A549 (cell line): ENCODE measurements at regions not wholly inside any gene's neighbourhood (a gene's known extent, or its start where the extent isn't known, plus 50 kb on each side); places are given as distances from the start of the nearest gene placed in this dataset.

Source experiments
- ATAC-seq, 2 experiments: fragments of 200-7000 bp in 1 of 2; fragments of >200 bp in 1 of 2; cut with Nextera tagmentation in 1 of 2; cut with Tn5 transposase in 1 of 2; 3 replicates each; pipeline versions ENCODE4 v1.8.0 to v1.9.1; 2018 to 2020; ENCODE audit warnings: mild to moderate bottlenecking in 1 of 2, moderate library complexity in 1 of 2
- CTCF ChIA-PET: fragments of 300-600 bp; sonication (Branson Sonifier 250); formaldehyde crosslinking; extraction: SDS; loops from one replicate; lab custom pipeline; 2021; ENCODE audit warnings: antibody characterized with exemption, inconsistent platforms; lab: Yijun Ruan, JAX
- POLR2A ChIA-PET: fragments of 350-600 bp; formaldehyde crosslinking; extraction: SDS; loops from one replicate; lab custom pipeline; 2021; ENCODE audit warnings: antibody characterized with exemption, inconsistent platforms; lab: Yijun Ruan, JAX
- DNase-seq, 2 experiments: peaks; one replicate each; pipeline versions ENCODE4 v3.0.0 to v3.0.0-alpha.2; 2011 to 2016; ENCODE audit warnings: low read depth in 1 of 2, low spot score in 1 of 2
- FAIRE-seq: peaks from 2 replicates; lab custom pipeline; 2011; peaks lifted over from hg19 to GRCh38; lab: Jason Lieb, UNC
- H3K27ac ChIP-seq, 2 experiments: fragments of >200 bp; sonication (Bioruptor Twin); formaldehyde crosslinking; 3 replicates each; pipeline ENCODE4 v1.5.1; 2016 to 2017
- H3K4me1 ChIP-seq: fragments of >200 bp; sonication (Bioruptor Twin); formaldehyde crosslinking; 3 replicates; pipeline ENCODE4 v1.6.1; 2016
- H3K4me2 ChIP-seq: fragments of >200 bp; sonication (Bioruptor Twin); formaldehyde crosslinking; 3 replicates; pipeline ENCODE4 v1.6.1; 2016
- H3K4me3 ChIP-seq: fragments of >200 bp; sonication (Bioruptor Twin); formaldehyde crosslinking; 3 replicates; pipeline ENCODE4 v1.5.1; 2016
- H3K9me3 ChIP-seq: fragments of >200 bp; sonication (Bioruptor Twin); formaldehyde crosslinking; 3 replicates; pipeline ENCODE4 v1.6.1; 2016
- ATOH8 ChIP-seq: fragments of 250-450 bp; sonication (Bioruptor Pico); IDR thresholded peaks from 2 replicates; pipeline ENCODE4 v1.5.0; 2020; ENCODE audit warnings: low read depth, mild to moderate bottlenecking, moderate library complexity
- BHLHE40 ChIP-seq: IDR thresholded peaks from 2 replicates; pipeline ENCODE4 v1.6.1; 2012; ENCODE audit warnings: low read depth, low read length, inconsistent platforms
- CBX2 ChIP-seq: fragments of 200-600 bp; sonication (generic); IDR thresholded peaks from 2 replicates; pipeline ENCODE4 v1.6.1; 2016; ENCODE audit warnings: low read depth, mild to moderate bottlenecking, borderline replicate concordance
- CBX8 ChIP-seq: fragments of 200-600 bp; sonication (generic); IDR thresholded peaks from 2 replicates; pipeline ENCODE4 v1.6.1; 2016
- CEBPB ChIP-seq, 2 experiments: fragments of >200 bp in 1 of 2; sonication (Bioruptor Twin) in 1 of 2; formaldehyde crosslinking in 1 of 2; IDR thresholded peaks; 2 replicates each; pipeline ENCODE4 v1.6.1; 2012 to 2016
- E2F6 ChIP-seq: IDR thresholded peaks from 2 replicates; pipeline ENCODE4 v1.6.1; 2012; ENCODE audit warnings: low read depth, borderline replicate concordance
- FOSL2 ChIP-seq, 2 experiments: fragments of 450-650 bp in 1 of 2; fragments of >200 bp in 1 of 2; sonication (Bioruptor Twin) in 1 of 2; formaldehyde crosslinking; IDR thresholded peaks; 2 replicates each; pipeline versions ENCODE4 v1.5.0 to v1.6.1; 2016 to 2020; ENCODE audit warnings: mild to moderate bottlenecking in 1 of 2, moderate library complexity in 1 of 2
- FOXS1 ChIP-seq: fragments of 250-450 bp; sonication (Bioruptor Pico); IDR thresholded peaks from 2 replicates; pipeline ENCODE4 v1.5.0; 2020; ENCODE audit warnings: mild to moderate bottlenecking, moderate library complexity
- GATA3 ChIP-seq: IDR thresholded peaks from 2 replicates; pipeline ENCODE4 v1.6.1; 2012; ENCODE audit warnings: borderline replicate concordance
- HMGXB4 ChIP-seq: fragments of 250-450 bp; sonication (Bioruptor Pico); IDR thresholded peaks from 2 replicates; pipeline ENCODE4 v1.5.0; 2021; ENCODE audit warnings: mild to moderate bottlenecking, moderate library complexity, borderline replicate concordance
- HOXA7 ChIP-seq: fragments of 250-450 bp; sonication (Bioruptor Pico); IDR thresholded peaks from 2 replicates; pipeline ENCODE4 v1.5.0; 2020; ENCODE audit warnings: mild to moderate bottlenecking, moderate library complexity
- HOXB5 ChIP-seq: fragments of 250-450 bp; sonication (Bioruptor Pico); IDR thresholded peaks from 2 replicates; pipeline ENCODE4 v1.5.0; 2020; ENCODE audit warnings: mild to moderate bottlenecking, moderate library complexity
- JUN ChIP-seq, 2 experiments: fragments of >200 bp; sonication (Bioruptor Twin); formaldehyde crosslinking; IDR thresholded peaks; 2 replicates in 1 of 2; 3 replicates in 1 of 2; pipeline ENCODE4 v1.6.1; 2016 to 2017
- JUNB ChIP-seq: fragments of >200 bp; sonication (Bioruptor Twin); formaldehyde crosslinking; IDR thresholded peaks from 2 replicates; pipeline ENCODE4 v1.6.1; 2016
- MAZ ChIP-seq: fragments of 150-350 bp; IDR thresholded peaks from 2 replicates; pipeline ENCODE4 v1.6.1; 2014; ENCODE audit warnings: antibody characterized with exemption, low read depth, low read length, borderline replicate concordance
- MYC ChIP-seq: IDR thresholded peaks from 2 replicates; pipeline ENCODE4 v1.6.1; 2012; ENCODE audit warnings: mild to moderate bottlenecking, inconsistent platforms, low read length, improper control_type of control experiment, borderline replicate concordance
- POLR2A ChIP-seq: IDR thresholded peaks from 2 replicates; pipeline ENCODE4 v1.6.1; 2012; ENCODE audit warnings: mild to moderate bottlenecking, low read length
- POLR2AphosphoS2 ChIP-seq: conservative IDR thresholded peaks from 2 replicates; pipeline ENCODE4 v1.6.1; 2012; ENCODE audit warnings: low read length, improper control_type of control experiment, inconsistent platforms
- RAD21 ChIP-seq, 2 experiments: fragments of >200 bp in 1 of 2; sonication (Bioruptor Twin) in 1 of 2; formaldehyde crosslinking in 1 of 2; IDR thresholded peaks in 1 of 2; conservative IDR thresholded peaks in 1 of 2; 2 replicates in 1 of 2; 3 replicates in 1 of 2; pipeline ENCODE4 v1.6.1; 2012 to 2018; ENCODE audit warnings: inconsistent platforms in 1 of 2
- RFX5 ChIP-seq: fragments of 450-650 bp; IDR thresholded peaks from 2 replicates; pipeline ENCODE4 v1.7.1; 2014; ENCODE audit warnings: antibody characterized with exemption, mild to moderate bottlenecking, moderate library complexity
- RNF2 ChIP-seq: fragments of 200-600 bp; sonication (generic); IDR thresholded peaks from 2 replicates; pipeline ENCODE4 v1.6.1; 2016; ENCODE audit warnings: low read depth, mild to moderate bottlenecking, antibody characterized with exemption, moderate library complexity, borderline replicate concordance
- SREBF2 ChIP-seq: fragments of 450-650 bp; IDR thresholded peaks from 2 replicates; pipeline ENCODE4 v1.6.1; 2014; ENCODE audit warnings: mild to moderate bottlenecking, moderate library complexity
- TFCP2L1 ChIP-seq: fragments of 250-450 bp; sonication (Bioruptor Pico); IDR thresholded peaks from 2 replicates; pipeline ENCODE4 v1.5.0; 2021; ENCODE audit warnings: mild to moderate bottlenecking
- USF2 ChIP-seq: fragments of 450-650 bp; IDR thresholded peaks from 2 replicates; pipeline ENCODE4 v1.6.1; 2014; ENCODE audit warnings: antibody characterized with exemption
- ZNF302 ChIP-seq: fragments of 250-450 bp; sonication (Bioruptor Pico); IDR thresholded peaks from 2 replicates; pipeline ENCODE4 v1.9.0; 2021; ENCODE audit warnings: inconsistent platforms, mild to moderate bottlenecking, moderate library complexity
- WGBS: methylation state at CpG from one replicate; pipeline ENCODE4 v1.1.6; 2017; ENCODE audit errors: missing lambda C conversion rate; 5-methylcytosine and 5-hydroxymethylcytosine counted together
- TF ChIP-seq, protein P1 (sequence below): fragments of >200 bp; sonication (Bioruptor Twin); formaldehyde crosslinking; IDR thresholded peaks from 3 replicates; pipeline ENCODE4 v1.5.1; 2016
- TF ChIP-seq, protein P2 (sequence below): fragments of 200-600 bp; sonication (generic); IDR thresholded peaks from 2 replicates; pipeline ENCODE4 v1.6.1; 2016; ENCODE audit warnings: antibody characterized with exemption, mild to moderate bottlenecking, moderate library complexity

GRCh38 chr4:176883108-176883550 is 90.4 kb upstream of the VEGFC start:
- CTCF ChIA-PET, result interaction anchor here (1.0 to 2.3 kb wide), 3 partner anchors 81 to 164 kb away, joined by 3 to 6 read pairs (median 4); no protein-coding TSS in a partner anchor
- Histone ChIP-seq H3K4me3 (peak overlapping the region; percentile 13), H3K27ac (peak overlapping the region; percentile 70 to 76), H3K9me3 (0 out of 3 replicates have a peak, but pooled peaks cover 3% of the 10 kb centered on the region), H3K4me2 (peak overlapping the region; percentile 81), H3K4me1 (peaks cover 25% of the 10 kb centered on the region)
- ATAC-seq, result peak; percentile 52 to 73
- peak; percentile 1 to 64 for DNase-seq
- WGBS, result 2% methylated on average over 7 of the region's 7 CpGs
- POLR2A ChIA-PET, result no interaction called here
- no peak for TF ChIP-seq RNF2
- no peak for TF ChIP-seq HOXB5
- TF ChIP-seq JUN (IDR thresholded peaks at IDR 0.05), result no peak
- no peak for TF ChIP-seq FOSL2 (IDR thresholded peaks at IDR 0.05)
- no peak for TF ChIP-seq FOSL2 (CRISPR knock-in tag; IDR thresholded peaks at IDR 0.05)
- TF ChIP-seq, protein P1, sequence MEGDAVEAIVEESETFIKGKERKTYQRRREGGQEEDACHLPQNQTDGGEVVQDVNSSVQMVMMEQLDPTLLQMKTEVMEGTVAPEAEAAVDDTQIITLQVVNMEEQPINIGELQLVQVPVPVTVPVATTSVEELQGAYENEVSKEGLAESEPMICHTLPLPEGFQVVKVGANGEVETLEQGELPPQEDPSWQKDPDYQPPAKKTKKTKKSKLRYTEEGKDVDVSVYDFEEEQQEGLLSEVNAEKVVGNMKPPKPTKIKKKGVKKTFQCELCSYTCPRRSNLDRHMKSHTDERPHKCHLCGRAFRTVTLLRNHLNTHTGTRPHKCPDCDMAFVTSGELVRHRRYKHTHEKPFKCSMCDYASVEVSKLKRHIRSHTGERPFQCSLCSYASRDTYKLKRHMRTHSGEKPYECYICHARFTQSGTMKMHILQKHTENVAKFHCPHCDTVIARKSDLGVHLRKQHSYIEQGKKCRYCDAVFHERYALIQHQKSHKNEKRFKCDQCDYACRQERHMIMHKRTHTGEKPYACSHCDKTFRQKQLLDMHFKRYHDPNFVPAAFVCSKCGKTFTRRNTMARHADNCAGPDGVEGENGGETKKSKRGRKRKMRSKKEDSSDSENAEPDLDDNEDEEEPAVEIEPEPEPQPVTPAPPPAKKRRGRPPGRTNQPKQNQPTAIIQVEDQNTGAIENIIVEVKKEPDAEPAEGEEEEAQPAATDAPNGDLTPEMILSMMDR, result no peak
- TF ChIP-seq POLR2A, result no peak
- TF ChIP-seq SREBF2, result no peak
- no peak for TF ChIP-seq JUNB
- TF ChIP-seq POLR2AphosphoS2, result no peak
- no peak for TF ChIP-seq MAZ
- no peak for TF ChIP-seq TFCP2L1 (CRISPR knock-in tag)
- 0 out of 5 replicates have a peak, but pooled peaks of 1 of the 2 experiments have one; percentile 10 for TF ChIP-seq RAD21 (conservative IDR thresholded peaks at IDR 0.05 in 1 of 2, IDR thresholded peaks at IDR 0.05 in 1 of 2)
- no peak for TF ChIP-seq HOXA7 (CRISPR knock-in tag)
- peak; percentile 64; the same call in 1 of the 2 replicates for TF ChIP-seq FOXS1 (CRISPR knock-in tag)
- TF ChIP-seq, protein P2, sequence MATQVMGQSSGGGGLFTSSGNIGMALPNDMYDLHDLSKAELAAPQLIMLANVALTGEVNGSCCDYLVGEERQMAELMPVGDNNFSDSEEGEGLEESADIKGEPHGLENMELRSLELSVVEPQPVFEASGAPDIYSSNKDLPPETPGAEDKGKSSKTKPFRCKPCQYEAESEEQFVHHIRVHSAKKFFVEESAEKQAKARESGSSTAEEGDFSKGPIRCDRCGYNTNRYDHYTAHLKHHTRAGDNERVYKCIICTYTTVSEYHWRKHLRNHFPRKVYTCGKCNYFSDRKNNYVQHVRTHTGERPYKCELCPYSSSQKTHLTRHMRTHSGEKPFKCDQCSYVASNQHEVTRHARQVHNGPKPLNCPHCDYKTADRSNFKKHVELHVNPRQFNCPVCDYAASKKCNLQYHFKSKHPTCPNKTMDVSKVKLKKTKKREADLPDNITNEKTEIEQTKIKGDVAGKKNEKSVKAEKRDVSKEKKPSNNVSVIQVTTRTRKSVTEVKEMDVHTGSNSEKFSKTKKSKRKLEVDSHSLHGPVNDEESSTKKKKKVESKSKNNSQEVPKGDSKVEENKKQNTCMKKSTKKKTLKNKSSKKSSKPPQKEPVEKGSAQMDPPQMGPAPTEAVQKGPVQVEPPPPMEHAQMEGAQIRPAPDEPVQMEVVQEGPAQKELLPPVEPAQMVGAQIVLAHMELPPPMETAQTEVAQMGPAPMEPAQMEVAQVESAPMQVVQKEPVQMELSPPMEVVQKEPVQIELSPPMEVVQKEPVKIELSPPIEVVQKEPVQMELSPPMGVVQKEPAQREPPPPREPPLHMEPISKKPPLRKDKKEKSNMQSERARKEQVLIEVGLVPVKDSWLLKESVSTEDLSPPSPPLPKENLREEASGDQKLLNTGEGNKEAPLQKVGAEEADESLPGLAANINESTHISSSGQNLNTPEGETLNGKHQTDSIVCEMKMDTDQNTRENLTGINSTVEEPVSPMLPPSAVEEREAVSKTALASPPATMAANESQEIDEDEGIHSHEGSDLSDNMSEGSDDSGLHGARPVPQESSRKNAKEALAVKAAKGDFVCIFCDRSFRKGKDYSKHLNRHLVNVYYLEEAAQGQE, result no peak
- no peak for TF ChIP-seq BHLHE40
- peak; percentile 59 for TF ChIP-seq GATA3
- FAIRE-seq, result no peak

GRCh38 chr4:176883681-176884418 is 91.1 kb upstream of the VEGFC start:
- 2% methylated on average over 6 of the region's 6 CpGs for WGBS
- peak; percentile 87 to 91 for ATAC-seq
- TF ChIP-seq MYC (no peak), ZNF302 (CRISPR knock-in tag) (no peak), E2F6 (no peak), HMGXB4 (CRISPR knock-in tag) (no peak), ATOH8 (CRISPR knock-in tag) (no peak), CBX2 (no peak), CEBPB (IDR thresholded peaks at IDR 0.05) (no peak; a peak in 1 of 4 replicates), USF2 (no peak), CBX8 (no peak), JUNB (peak; percentile 48), RFX5 (no peak)

More at GRCh38 chr4:176883681-176884418, 91.1 kb upstream of the VEGFC start:
- Histone ChIP-seq H3K9me3 (no peaks in the 10 kb centered on the region), H3K4me2 (peak overlapping the region; percentile 81), H3K4me1 (peaks cover 25% of the 10 kb centered on the region), H3K4me3 (peak overlapping the region; percentile 13; the same call in 2 of the 3 replicates), H3K27ac (peak overlapping the region; percentile 70 to 76)
- ChIA-PET CTCF (interaction anchor here (2.0 to 2.3 kb wide), 2 partner anchors 80 to 163 kb away, joined by 4 to 6 read pairs; no protein-coding TSS in a partner anchor), POLR2A (interaction anchor here (1.0 kb wide), 1 partner anchor 91 kb away, joined by 3 read pairs; the partner anchor contains the start of gene VEGFC)
- DNase-seq (peak; percentile 8 to 85), FAIRE-seq (no peak)
